GM18505 (cell line): ENCODE measurements at regions not wholly inside any gene's neighbourhood (a gene's known extent, or its start where the extent isn't known, plus 50 kb on each side); places are given as distances from the start of the nearest gene placed in this dataset.

ENCODE experiments used
- ATAC-seq: cut with Tn5 transposase; IDR thresholded peaks from one replicate; pipeline ENCODE4 v1.9.1; 2021; ENCODE audit not compliant: unreplicated experiment
- POLR2A ChIP-seq: IDR thresholded peaks from 4 replicates; pipeline ENCODE4 v1.6.1; 2011; ENCODE audit warnings: borderline replicate concordance; ENCODE audit not compliant: insufficient read depth, insufficient read length; ENCODE audit errors: extremely low read depth

GRCh38 chr4:34615315-34615714 is 1629.0 kb downstream of the ARAP2 start:
- TF ChIP-seq POLR2A, result no peak
- no peak for ATAC-seq

- TF ChIP-seq POLR2A, result no peak
- no peak for ATAC-seq
These were observed 1624.7 kb downstream of the ARAP2 start for GRCh38 chr4:34619531-34620162.

GRCh38 chr4:34628471-34628870 is 1615.8 kb downstream of the ARAP2 start:
- ATAC-seq, result no peak
- TF ChIP-seq POLR2A, result no peak

GRCh38 chr4:34629451-34629850 is 1614.9 kb downstream of the ARAP2 start:
- ATAC-seq, result no peak
- TF ChIP-seq POLR2A, result no peak

GRCh38 chr4:34633241-34633640 is 1611.1 kb downstream of the ARAP2 start:
- TF ChIP-seq POLR2A, result no peak
- no peak for ATAC-seq

GRCh38 chr4:34636623-34637022 is 1607.7 kb downstream of the ARAP2 start:
- TF ChIP-seq POLR2A, result no peak
- no peak for ATAC-seq

- no peak for ATAC-seq
- no peak for TF ChIP-seq POLR2A
These were observed 1600.8 kb downstream of the ARAP2 start for GRCh38 chr4:34643476-34643875.

- no peak for ATAC-seq
- no peak for TF ChIP-seq POLR2A
These were observed 1599.7 kb downstream of the ARAP2 start for GRCh38 chr4:34644579-34645115.

GRCh38 chr4:34649716-34650115 is 1594.6 kb downstream of the ARAP2 start:
- no peak for TF ChIP-seq POLR2A
- no peak for ATAC-seq

GRCh38 chr4:34664051-34664450 is 1580.3 kb downstream of the ARAP2 start:
- ATAC-seq, result no peak
- no peak for TF ChIP-seq POLR2A

GRCh38 chr4:34676400-34676799 is 1567.9 kb downstream of the ARAP2 start:
- no peak for ATAC-seq
- TF ChIP-seq POLR2A, result no peak

- no peak for TF ChIP-seq POLR2A
- ATAC-seq, result no peak
These were observed 1565.9 kb downstream of the ARAP2 start for GRCh38 chr4:34678431-34678830.

GRCh38 chr4:34679228-34679627 is 1565.1 kb downstream of the ARAP2 start:
- ATAC-seq, result no peak
- TF ChIP-seq POLR2A, result no peak

- no peak for ATAC-seq
- TF ChIP-seq POLR2A, result no peak
These were observed 1534.8 kb downstream of the ARAP2 start for GRCh38 chr4:34709564-34709963.

- no peak for TF ChIP-seq POLR2A
These were observed 1525.6 kb downstream of the ARAP2 start for GRCh38 chr4:34718576-34719245.

GRCh38 chr4:34720571-34720970 is 1523.7 kb downstream of the ARAP2 start:
- no peak for TF ChIP-seq POLR2A
- no peak for ATAC-seq

More at GRCh38 chr4:34718576-34719245, 1525.6 kb downstream of the ARAP2 start:
- no peak for ATAC-seq
